BE2C (cell line): ENCODE measurements at regions not wholly inside any gene's neighbourhood (a gene's known extent, or its start where the extent isn't known, plus 50 kb on each side); places are given as distances from the start of the nearest gene placed in this dataset.
"Not testable (repeated sequence)": the region's sequence is repeated elsewhere in the genome, so short reads cannot be mapped to it uniquely, and the experiment has no call there.

Experiments used
- DNase-seq: peaks from one replicate; pipeline ENCODE4 v3.0.0-alpha.2; 2020
- H3K27me3 ChIP-seq: fragments of 250-450 bp; sonication (Bioruptor Pico); 2 replicates; pipeline ENCODE4 v1.5.1; 2020; ENCODE audit warnings: mild to moderate bottlenecking
- H3K36me3 ChIP-seq: fragments of 250-450 bp; sonication (Bioruptor Pico); 2 replicates; pipeline ENCODE4 v1.5.1; 2020; ENCODE audit warnings: mild to moderate bottlenecking
- H3K4me1 ChIP-seq: fragments of 250-450 bp; sonication (Bioruptor Pico); 2 replicates; pipeline ENCODE4 v1.5.1; 2020
- H3K4me3 ChIP-seq: 2 replicates; pipeline ENCODE4 v1.5.1; 2011; ENCODE audit warnings: low read depth, low read length
- H3K9me3 ChIP-seq: fragments of 250-450 bp; sonication (Bioruptor Pico); 2 replicates; pipeline ENCODE4 v1.5.1; 2020
- CTCF ChIP-seq: IDR thresholded peaks from 2 replicates; pipeline ENCODE4 v1.5.1; 2012; ENCODE audit warnings: mild to moderate bottlenecking, low read depth, low read length

GRCh38 chr21:14670409-14670808 lies 124.3 kb upstream of the SAMSN1 start:
- no peak for DNase-seq
- Histone ChIP-seq H3K36me3 (no peaks in the 10 kb centered on the region), H3K4me3 (no peak overlapping the region), H3K27me3 (no peaks in the 10 kb centered on the region), H3K4me1 (no peaks in the 10 kb centered on the region), H3K9me3 (no peaks in the 10 kb centered on the region)
- TF ChIP-seq CTCF: no peak

DNA sequence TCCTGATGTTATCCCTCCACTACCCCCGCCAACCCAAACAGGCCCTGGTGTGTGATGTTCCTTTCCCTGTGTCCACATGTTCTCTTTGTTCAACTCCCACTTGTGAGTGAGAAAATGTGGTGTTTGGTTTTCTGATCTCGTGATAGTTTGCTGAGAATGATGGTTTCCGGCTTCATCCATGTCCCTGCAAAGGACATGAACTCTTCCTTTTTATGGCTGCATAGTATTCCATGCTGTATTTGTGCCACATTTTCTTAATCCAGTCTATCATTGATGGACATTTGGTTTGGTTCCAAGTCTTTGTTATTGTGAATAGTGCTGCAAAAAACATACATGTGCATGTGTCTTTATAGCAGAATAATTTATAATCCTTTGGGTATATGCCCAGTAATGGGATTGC lies 123.0 kb upstream of the SAMSN1 start:
- not testable (repeated sequence) for DNase-seq, H3K4me3 ChIP-seq, H3K27me3 ChIP-seq, H3K36me3 ChIP-seq, H3K9me3 ChIP-seq, H3K4me1 ChIP-seq

DNA sequence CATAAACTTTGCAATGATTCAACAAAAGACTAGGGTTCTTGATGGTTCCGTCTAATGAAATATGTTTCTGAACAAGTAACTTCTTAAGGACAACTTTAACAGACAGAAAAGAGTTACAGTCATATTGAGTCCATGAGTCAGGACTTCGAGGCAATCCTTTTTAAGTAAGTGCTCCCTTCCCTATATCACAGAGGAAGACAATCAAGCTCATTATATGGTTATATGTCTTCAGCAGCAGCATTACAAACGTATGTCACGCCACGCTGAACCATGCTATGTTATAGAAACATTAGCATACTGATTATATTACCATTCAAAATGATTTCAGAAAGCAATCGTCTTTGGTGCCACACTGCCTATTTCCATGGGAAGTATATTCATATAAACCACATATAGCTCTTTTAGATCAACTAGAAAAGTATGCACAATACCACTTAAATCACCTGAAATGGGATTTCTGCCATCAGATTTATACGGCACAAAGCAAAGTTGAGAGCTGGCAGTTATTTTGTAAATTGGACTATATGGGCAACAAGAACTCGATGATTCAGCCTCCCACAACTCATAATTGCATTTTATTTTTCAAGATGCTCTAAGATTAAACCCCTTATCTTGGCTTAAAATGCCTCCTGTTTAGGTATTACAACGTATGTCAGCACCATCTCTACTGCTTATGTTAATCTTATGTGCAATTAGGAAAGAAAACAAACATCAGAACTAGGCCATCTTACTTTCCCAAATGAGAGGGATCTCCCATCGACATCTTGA lies 111.3 kb upstream of the SAMSN1 start:
- no peak overlapping the region for H3K4me3 ChIP-seq
- TF ChIP-seq CTCF: no peak

GRCh38 chr21:14646893-14647292 lies 100.8 kb upstream of the SAMSN1 start:
- DNase-seq: no peak
- Histone ChIP-seq H3K36me3 (no peaks in the 10 kb centered on the region), H3K4me1 (no peaks in the 10 kb centered on the region), H3K4me3 (no peak overlapping the region), H3K9me3 (no peaks in the 10 kb centered on the region), H3K27me3 (no peaks in the 10 kb centered on the region)
- TF ChIP-seq CTCF: no peak

More for the DNA sequence above, 111.3 kb upstream of the SAMSN1 start:
- no peaks in the 10 kb centered on the region for H3K36me3 ChIP-seq
- DNase-seq: no peak
- H3K27me3 ChIP-seq: no peaks in the 10 kb centered on the region
- no peaks in the 10 kb centered on the region for H3K9me3 ChIP-seq
- H3K4me1 ChIP-seq: no peaks in the 10 kb centered on the region

- H3K4me3 ChIP-seq: no peak overlapping the region
- H3K27me3 ChIP-seq: no peaks in the 10 kb centered on the region
- H3K4me1 ChIP-seq: no peaks in the 10 kb centered on the region
- TF ChIP-seq CTCF: no peak
- H3K36me3 ChIP-seq: no peaks in the 10 kb centered on the region
- DNase-seq: no peak
- H3K9me3 ChIP-seq: no peaks in the 10 kb centered on the region
Measured at GRCh38 chr21:14645702-14646101, 99.6 kb upstream of the SAMSN1 start.

GRCh38 chr21:14632359-14632758 lies 86.2 kb upstream of the SAMSN1 start:
- no peak overlapping the region for H3K4me3 ChIP-seq
- TF ChIP-seq CTCF: no peak
- no peaks in the 10 kb centered on the region for H3K27me3 ChIP-seq
- DNase-seq: no peak
- no peaks in the 10 kb centered on the region for H3K4me1 ChIP-seq
- H3K36me3 ChIP-seq: no peaks in the 10 kb centered on the region
- H3K9me3 ChIP-seq: no peaks in the 10 kb centered on the region
